GM12872 (cell line): ENCODE measurements at regions not wholly inside any gene's neighbourhood (a gene's known extent, or its start where the extent isn't known, plus 50 kb on each side); places are given as distances from the start of the nearest gene placed in this dataset.

Experiments
- CTCF ChIP-seq: IDR thresholded peaks from 3 replicates; pipeline ENCODE4 v1.5.1; 2011; ENCODE audit warnings: low read depth, mild to moderate bottlenecking, low read length, moderate library complexity; ENCODE audit not compliant: insufficient read depth

- TF ChIP-seq CTCF = no peak
These were observed 364.8 kb upstream of the GALNTL6 start for GRCh38 chr4:171448358-171448757.

DNA sequence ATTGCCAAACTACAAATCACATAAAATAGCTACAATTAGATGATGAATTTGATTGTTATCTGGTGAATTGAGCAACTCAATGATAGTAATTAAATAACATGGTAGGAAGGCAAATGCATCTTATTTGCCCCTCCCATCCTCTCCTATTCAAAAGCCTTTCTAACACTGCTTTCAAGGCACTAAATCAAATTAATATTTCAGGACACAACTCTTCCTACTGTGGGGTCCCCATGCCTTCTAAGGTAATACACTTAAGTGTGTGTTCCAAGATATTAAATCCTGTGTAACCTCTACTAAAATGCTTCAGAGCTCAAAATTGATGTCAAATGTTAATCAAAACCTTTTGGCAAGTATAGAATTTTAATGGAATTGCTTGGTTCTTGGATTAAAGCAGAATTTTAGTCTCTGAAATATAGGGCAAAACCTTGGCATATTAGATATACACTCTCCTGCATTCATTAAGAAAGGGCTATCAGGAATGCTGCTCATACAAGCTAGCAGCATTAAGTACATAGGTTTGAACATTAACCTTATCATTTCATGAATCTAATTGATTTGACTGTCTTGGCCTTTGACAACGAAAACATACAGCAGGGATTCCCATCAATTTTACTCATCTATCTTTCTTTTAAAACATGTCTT lies 371.8 kb upstream of the GALNTL6 start:
- TF ChIP-seq CTCF = no peak

DNA sequence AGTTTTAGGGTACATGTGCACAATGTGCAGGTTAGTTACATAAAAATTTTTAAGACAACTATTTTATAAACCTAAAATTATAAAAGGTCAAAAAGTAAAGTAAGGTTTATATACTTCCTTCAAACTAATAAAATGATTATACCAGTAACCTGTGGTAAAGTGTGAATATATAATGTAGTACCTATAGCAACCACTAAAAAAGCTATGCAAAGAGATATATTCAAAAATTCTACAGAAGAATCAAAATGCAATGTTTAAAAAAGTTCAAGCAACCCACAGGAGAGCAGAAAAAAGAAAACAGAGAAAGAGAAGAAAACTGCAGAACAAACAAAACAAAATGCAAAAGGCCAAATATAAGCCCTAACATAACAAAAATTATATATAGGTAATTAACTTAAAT lies 379.5 kb upstream of the GALNTL6 start:
- no peak for TF ChIP-seq CTCF

DNA sequence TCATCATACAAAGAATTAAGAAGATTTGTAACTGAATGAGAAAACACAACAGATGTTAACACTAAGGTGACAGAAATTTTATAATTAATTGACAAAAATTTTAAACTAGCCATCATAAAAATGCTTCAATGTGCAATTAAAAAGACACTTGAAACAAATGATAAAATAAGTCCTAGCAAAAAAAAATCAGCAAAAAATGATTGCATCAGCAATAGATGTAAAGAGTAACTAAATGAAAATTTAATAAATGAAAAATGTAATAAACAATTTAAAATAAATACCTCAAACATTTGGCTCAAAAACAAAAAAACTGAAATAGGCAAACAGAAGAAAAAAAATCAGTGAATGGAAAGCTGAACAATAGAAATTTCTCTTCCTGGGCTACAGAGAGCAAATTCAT lies 380.7 kb upstream of the GALNTL6 start:
- TF ChIP-seq CTCF = no peak

- no peak for TF ChIP-seq CTCF
These were observed 382.7 kb upstream of the GALNTL6 start for GRCh38 chr4:171430495-171430894.

- TF ChIP-seq CTCF = no peak
These were observed 416.0 kb upstream of the GALNTL6 start for GRCh38 chr4:171397175-171397574.

DNA sequence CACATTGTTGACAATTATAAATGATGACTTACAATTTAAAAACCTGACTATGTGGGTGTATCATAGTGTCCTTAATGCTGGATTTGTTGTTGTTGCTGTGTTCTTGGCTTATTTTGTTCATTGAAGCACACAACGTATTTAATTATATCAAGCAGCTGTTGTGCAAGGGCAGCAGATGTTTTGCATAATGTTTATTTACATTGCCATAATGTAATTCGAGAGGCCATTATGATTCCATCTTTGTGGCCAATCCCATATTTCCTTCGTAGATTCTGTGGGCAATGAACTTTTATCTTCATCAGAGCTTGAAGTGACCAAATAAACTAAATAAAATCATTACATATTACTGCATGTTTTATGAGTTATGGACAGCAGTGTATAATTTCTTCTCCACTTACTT lies 422.6 kb upstream of the GALNTL6 start:
- TF ChIP-seq CTCF = no peak
